ENCODE measurements at regions not wholly inside any gene's neighbourhood (a gene's known extent, or its start where the extent isn't known, plus 50 kb on each side); places are given as distances from the start of the nearest gene placed in this dataset.

- Histone ChIP-seq H3K9me3 (ENCODE audit: control insufficient read depth in 4 of 4, low read length in 3 of 4) (no peaks in the 10 kb centered on the region), H3K36me3 (ENCODE audit: control insufficient read depth in 4 of 4, insufficient read depth in 3 of 4, low read depth in 1 of 4, low read length in 3 of 4) (no peaks in the 10 kb centered on the region), H3K4me3 (ENCODE audit: low read depth in 1 of 3, low read length in 3 of 3) (no peak overlapping the region), H3K27ac (ENCODE audit: low read depth in 1 of 2, low read length in 2 of 2) (no peak overlapping the region), H3K9ac (ENCODE audit: low read depth in 1 of 2, low read length in 2 of 2) (no peak overlapping the region), H3K4me1 (ENCODE audit: control insufficient read depth in 4 of 4, insufficient read depth in 4 of 4, low read length in 3 of 4) (no peaks in the 10 kb centered on the region), H3K27me3 (ENCODE audit: control insufficient read depth in 4 of 4, insufficient read depth in 4 of 4, low read length in 3 of 4) (peaks cover 0 to 3% (median 0%) of the 10 kb centered on the region in 4 donors)
- no peak for DNase-seq (ENCODE audit: low spot score)
- peak; percentile 31 to 57 for TF ChIP-seq RAD21 (IDR thresholded peaks at IDR 0.05)
- no peak for TF ChIP-seq TAF1 (conservative IDR thresholded peaks at IDR 0.05)
- TF ChIP-seq CTCF (IDR thresholded peaks at IDR 0.05; ENCODE audit: low read depth, low read length, missing input control), result peak; percentile 16
- TF ChIP-seq ZBTB33 (IDR thresholded peaks at IDR 0.05), result no peak
- no peak for TF ChIP-seq NR2F2 (IDR thresholded peaks at IDR 0.05)
- TF ChIP-seq HNF4A (conservative IDR thresholded peaks at IDR 0.05), result no peak
- TF ChIP-seq GABPA (IDR thresholded peaks at IDR 0.05 in 1 of 2, conservative IDR thresholded peaks at IDR 0.05 in 1 of 2), result no peak
- no peak for TF ChIP-seq RXRA (IDR thresholded peaks at IDR 0.05)
Observed at GRCh38 chr14:35963209-35963608, 137.1 kb downstream of the BRMS1L start.

GRCh38 chr14:35961697-35962274 is 135.6 kb downstream of the BRMS1L start:
- Histone ChIP-seq H3K9me3 (ENCODE audit: control insufficient read depth in 4 of 4, low read length in 3 of 4) (no peaks in the 10 kb centered on the region), H3K4me3 (ENCODE audit: low read depth in 1 of 3, low read length in 3 of 3) (no peak overlapping the region), H3K4me1 (ENCODE audit: control insufficient read depth in 4 of 4, insufficient read depth in 4 of 4, low read length in 3 of 4) (no peaks in the 10 kb centered on the region), H3K9ac (ENCODE audit: low read depth in 1 of 2, low read length in 2 of 2) (no peak overlapping the region), H3K27ac (ENCODE audit: low read depth in 1 of 2, low read length in 2 of 2) (no peak overlapping the region), H3K27me3 (ENCODE audit: control insufficient read depth in 4 of 4, insufficient read depth in 4 of 4, low read length in 3 of 4) (peaks cover 0 to 3% (median 0%) of the 10 kb centered on the region in 4 donors), H3K36me3 (ENCODE audit: control insufficient read depth in 4 of 4, insufficient read depth in 3 of 4, low read depth in 1 of 4, low read length in 3 of 4) (no peaks in the 10 kb centered on the region)
- TF ChIP-seq NR2F2 (IDR thresholded peaks at IDR 0.05) (no peak), HNF4A (conservative IDR thresholded peaks at IDR 0.05) (no peak), ZBTB33 (IDR thresholded peaks at IDR 0.05) (no peak), YY1 (IDR thresholded peaks at IDR 0.05) (no peak), FOXA2 (IDR thresholded peaks at IDR 0.05) (no peak), TAF1 (conservative IDR thresholded peaks at IDR 0.05) (no peak), FOXA1 (IDR thresholded peaks at IDR 0.05) (no peak), EGR1 (IDR thresholded peaks at IDR 0.05; ENCODE audit: low read depth in 2 of 2) (no peak), GABPA (IDR thresholded peaks at IDR 0.05 in 1 of 2, conservative IDR thresholded peaks at IDR 0.05 in 1 of 2) (no peak)
- WGBS, result 83% methylated on average over 3 of the region's 3 CpGs
- DNase-seq (ENCODE audit: low spot score), result no peak
